Keratinocyte (primary cell): ENCODE measurements at regions not wholly inside any gene's neighbourhood (a gene's known extent, or its start where the extent isn't known, plus 50 kb on each side); places are given as distances from the start of the nearest gene placed in this dataset.

Experiments used
- EZH2 ChIP-seq: IDR thresholded peaks from one replicate; pipeline ENCODE4 v1.6.1; 2012; ENCODE audit warnings: inconsistent platforms, mild to moderate bottlenecking, low read length, moderate library complexity
- TF ChIP-seq, protein P1 (sequence below), 3 experiments: IDR thresholded peaks in 1 of 3; conservative IDR thresholded peaks in 1 of 3; optimal IDR thresholded peaks in 1 of 3; 2 replicates in 2 of 3; 3 replicates in 1 of 3; pipeline versions ENCODE3 to v1.5.1; 2011; ENCODE audit warnings: low read length in 3 of 3, mild to moderate bottlenecking in 3 of 3, moderate library complexity in 2 of 3, control low read depth in 1 of 3, inconsistent platforms in 1 of 3; ENCODE audit not compliant: insufficient read depth in 2 of 3; ENCODE audit errors: extremely low read depth in 1 of 3

DNA sequence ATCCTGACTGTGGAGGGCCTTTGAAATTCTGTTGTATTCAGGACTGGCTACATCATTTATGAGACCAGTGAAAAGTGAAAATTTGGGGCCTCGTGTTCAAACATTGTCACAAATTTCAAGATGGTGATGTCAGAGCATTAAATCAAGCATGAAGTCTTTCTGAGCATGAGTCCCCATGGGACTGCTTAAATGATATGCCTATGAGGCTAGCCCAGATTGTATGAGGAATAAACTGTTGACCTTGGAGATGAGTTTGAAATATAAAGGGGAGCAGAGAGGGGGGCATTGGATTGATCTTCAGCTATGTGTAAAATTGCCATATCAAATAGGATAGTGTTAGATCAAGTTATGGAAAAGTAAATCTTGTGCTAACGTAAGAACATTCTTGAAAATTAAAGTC lies 230.0 kb downstream of the SPANXN3 start:
- TF ChIP-seq EZH2 = no peak
- TF ChIP-seq, protein P1, sequence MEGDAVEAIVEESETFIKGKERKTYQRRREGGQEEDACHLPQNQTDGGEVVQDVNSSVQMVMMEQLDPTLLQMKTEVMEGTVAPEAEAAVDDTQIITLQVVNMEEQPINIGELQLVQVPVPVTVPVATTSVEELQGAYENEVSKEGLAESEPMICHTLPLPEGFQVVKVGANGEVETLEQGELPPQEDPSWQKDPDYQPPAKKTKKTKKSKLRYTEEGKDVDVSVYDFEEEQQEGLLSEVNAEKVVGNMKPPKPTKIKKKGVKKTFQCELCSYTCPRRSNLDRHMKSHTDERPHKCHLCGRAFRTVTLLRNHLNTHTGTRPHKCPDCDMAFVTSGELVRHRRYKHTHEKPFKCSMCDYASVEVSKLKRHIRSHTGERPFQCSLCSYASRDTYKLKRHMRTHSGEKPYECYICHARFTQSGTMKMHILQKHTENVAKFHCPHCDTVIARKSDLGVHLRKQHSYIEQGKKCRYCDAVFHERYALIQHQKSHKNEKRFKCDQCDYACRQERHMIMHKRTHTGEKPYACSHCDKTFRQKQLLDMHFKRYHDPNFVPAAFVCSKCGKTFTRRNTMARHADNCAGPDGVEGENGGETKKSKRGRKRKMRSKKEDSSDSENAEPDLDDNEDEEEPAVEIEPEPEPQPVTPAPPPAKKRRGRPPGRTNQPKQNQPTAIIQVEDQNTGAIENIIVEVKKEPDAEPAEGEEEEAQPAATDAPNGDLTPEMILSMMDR (optimal IDR thresholded peaks at IDR 0.05 in 1 of 3, IDR thresholded peaks at IDR 0.05 in 1 of 3, conservative IDR thresholded peaks at IDR 0.05 in 1 of 3; ENCODE audit: extremely low read depth in 1 of 3, insufficient read depth in 2 of 3, low read length in 3 of 3) = no peak
